ENCODE measurements at regions not wholly inside any gene's neighbourhood (a gene's known extent, or its start where the extent isn't known, plus 50 kb on each side); places are given as distances from the start of the nearest gene placed in this dataset.

DNA sequence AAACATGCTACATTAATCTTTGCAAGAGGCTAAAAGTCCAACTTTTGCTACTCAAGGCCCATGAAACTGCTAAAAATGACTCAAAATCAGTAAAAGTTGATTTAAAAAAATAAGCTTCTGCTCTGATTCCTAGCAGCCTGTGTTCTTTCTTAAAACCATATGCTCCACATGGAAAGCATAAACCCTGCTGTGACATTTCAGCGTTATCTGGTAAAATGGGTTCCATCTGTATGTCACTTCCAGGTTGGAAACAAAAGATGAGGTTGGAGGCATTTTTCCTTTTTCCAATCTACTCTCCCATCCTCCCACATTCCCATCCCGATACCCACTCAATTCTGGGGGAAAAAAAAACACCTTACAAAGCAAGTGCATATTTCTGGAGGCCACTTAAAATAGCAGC is 439.5 kb downstream of the NEBL start:
- TF ChIP-seq CTCF (conservative IDR thresholded peaks at IDR 0.05 in 1 of 2, IDR thresholded peaks at IDR 0.05 in 1 of 2; ENCODE audit: extremely low read depth in 1 of 2, insufficient read depth in 1 of 2, low read depth in 1 of 2, low read length in 2 of 2) (no peak), EZH2 (IDR thresholded peaks at IDR 0.05; ENCODE audit: borderline replicate concordance, low read length) (no peak)

All from mammary epithelial cell (primary cell).